H1 (cell line): ENCODE measurements at regions not wholly inside any gene's neighbourhood (a gene's known extent, or its start where the extent isn't known, plus 50 kb on each side); places are given as distances from the start of the nearest gene placed in this dataset.

Experiments
- CTCF ChIA-PET: fragments of 300-600 bp; sonication (Branson Sonifier 250); formaldehyde crosslinking; loops from one replicate; lab custom pipeline; 2021; ENCODE audit not compliant: partially characterized antibody; lab: Charles Lee
- POLR2A ChIA-PET: fragments of 300-600 bp; sonication (Branson Sonifier 250); formaldehyde crosslinking; loops from one replicate; lab custom pipeline; 2021; ENCODE audit warnings: inconsistent platforms; ENCODE audit not compliant: partially characterized antibody; lab: Charles Lee
- DNase-seq, 2 experiments: peaks; one replicate each; pipeline versions ENCODE4 v3.0.0 to v3.0.0-alpha.2; 2010 to 2022; ENCODE audit warnings: low spot score in 2 of 2, low read depth in 1 of 2, mixed read lengths in 1 of 2
- FAIRE-seq: peaks from 2 replicates; lab custom pipeline; 2011; peaks lifted over from hg19 to GRCh38; lab: Jason Lieb, UNC
- H2AFZ ChIP-seq: 2 replicates; pipeline ENCODE4 v1.8.1; 2012; ENCODE audit warnings: low read length, inconsistent platforms
- H2AK5ac ChIP-seq: 2 replicates; pipeline ENCODE4 v1.6.1; 2013; ENCODE audit warnings: low read depth, low read length
- H2BK120ac ChIP-seq: replicated peaks from 2 replicates; pipeline ENCODE3; 2013; ENCODE audit warnings: low read depth, low read length, inconsistent platforms
- H2BK12ac ChIP-seq: 2 replicates; pipeline ENCODE4 v1.6.1; 2013; ENCODE audit warnings: low read depth, low read length
- H2BK15ac ChIP-seq: 2 replicates; pipeline ENCODE4 v1.6.1; 2013; ENCODE audit warnings: low read length
- H2BK20ac ChIP-seq: 2 replicates; pipeline ENCODE4 v1.6.1; 2013; ENCODE audit warnings: low read length
- H2BK5ac ChIP-seq: 2 replicates; pipeline ENCODE4 v1.6.1; 2013; ENCODE audit warnings: low read depth, low read length
- H3K14ac ChIP-seq: 2 replicates; pipeline ENCODE4 v1.6.1; 2013; ENCODE audit warnings: inconsistent platforms; ENCODE audit not compliant: insufficient read length
- H3K18ac ChIP-seq: 2 replicates; pipeline ENCODE4 v1.6.1; 2013; ENCODE audit warnings: low read length; ENCODE audit errors: extremely low read depth
- H3K23ac ChIP-seq: 2 replicates; pipeline ENCODE4 v1.6.1; 2013; ENCODE audit warnings: inconsistent platforms; ENCODE audit not compliant: insufficient read length
- H3K23me2 ChIP-seq: 2 replicates; pipeline ENCODE4 v1.6.1; 2013; ENCODE audit warnings: low read depth, low read length
- H3K27ac ChIP-seq: 2 replicates; pipeline ENCODE4 v1.6.1; 2011; ENCODE audit warnings: low read depth, low read length, inconsistent platforms
- H3K27me3 ChIP-seq, 4 experiments: replicated peaks in 1 of 4; 1 replicate in 1 of 4; 2 replicates in 3 of 4; pipeline versions ENCODE4 v1.6.1 to v1.8.1; 2011 to 2013; ENCODE audit warnings: low read length in 3 of 4, mild to moderate bottlenecking in 3 of 4, inconsistent platforms in 2 of 4, mixed read lengths in 2 of 4, moderate library complexity in 1 of 4; ENCODE audit not compliant: control insufficient read depth in 3 of 4, insufficient read depth in 3 of 4; ENCODE audit errors: extremely low read depth in 1 of 4
- H3K36me3 ChIP-seq, 4 experiments: 2 replicates each; pipeline versions ENCODE4 v1.6.1 to v1.8.1; 2011 to 2013; ENCODE audit warnings: mild to moderate bottlenecking in 4 of 4, low read length in 3 of 4, moderate library complexity in 2 of 4, control low read depth in 1 of 4, inconsistent platforms in 1 of 4; ENCODE audit not compliant: insufficient read depth in 4 of 4, control insufficient read depth in 2 of 4
- H3K4ac ChIP-seq: replicated peaks from 2 replicates; pipeline ENCODE3; 2013; ENCODE audit warnings: low read length, low read depth, mixed read lengths, inconsistent platforms; ENCODE audit not compliant: insufficient read length
- H3K4me1 ChIP-seq, 4 experiments: replicated peaks in 1 of 4; 1 replicate in 1 of 4; 2 replicates in 3 of 4; pipeline versions ENCODE4 v1.6.1 to v1.8.1; 2011 to 2013; ENCODE audit warnings: low read length in 3 of 4, inconsistent platforms in 2 of 4, mixed read lengths in 1 of 4; ENCODE audit not compliant: insufficient read depth in 4 of 4, control insufficient read depth in 3 of 4
- H3K4me2 ChIP-seq, 2 experiments: 2 replicates each; pipeline versions ENCODE4 v1.6.1 to v1.8.1; 2011 to 2013; ENCODE audit warnings: low read depth in 2 of 2, low read length in 2 of 2, control low read depth in 1 of 2, inconsistent platforms in 1 of 2, mild to moderate bottlenecking in 1 of 2; ENCODE audit not compliant: insufficient read depth in 1 of 2
- H3K4me3 ChIP-seq, 4 experiments: fragments of 200-600, 300-600 bp in 1 of 4; sonication (generic), shearing (Covaris generic), sonication (Bioruptor Twin) in 1 of 4; 2 replicates each; pipeline versions ENCODE4 v1.5.1 to v1.8.1; 2011 to 2016; ENCODE audit warnings: low read length in 4 of 4, low read depth in 3 of 4, control low read depth in 2 of 4, inconsistent platforms in 2 of 4, mild to moderate bottlenecking in 2 of 4, mixed read lengths in 1 of 4, moderate library complexity in 1 of 4; ENCODE audit not compliant: insufficient read depth in 2 of 4; ENCODE audit errors: extremely low read depth in 1 of 4
- H3K56ac ChIP-seq: replicated peaks from 2 replicates; pipeline ENCODE3; 2013; ENCODE audit warnings: low read depth, mild to moderate bottlenecking, mixed read lengths, low read length, inconsistent platforms; ENCODE audit not compliant: insufficient read length
- H3K79me1 ChIP-seq: 2 replicates; pipeline ENCODE4 v1.6.1; 2013; ENCODE audit warnings: low read depth, low read length, control low read depth
- H3K79me2 ChIP-seq, 2 experiments: 2 replicates each; pipeline versions ENCODE4 v1.6.1 to v1.8.1; 2012 to 2013; ENCODE audit warnings: low read length in 2 of 2, mild to moderate bottlenecking in 2 of 2, inconsistent platforms in 1 of 2; ENCODE audit not compliant: insufficient read depth in 2 of 2, control insufficient read depth in 1 of 2
- H3K9ac ChIP-seq, 4 experiments: replicated peaks in 1 of 4; 1 replicate in 1 of 4; 2 replicates in 3 of 4; pipeline versions ENCODE4 v1.6.1 to v1.8.1; 2011 to 2013; ENCODE audit warnings: low read depth in 3 of 4, low read length in 3 of 4, control low read depth in 2 of 4, mild to moderate bottlenecking in 2 of 4, moderate library complexity in 2 of 4, inconsistent platforms in 1 of 4; ENCODE audit errors: extremely low read depth in 1 of 4
- H3K9me3 ChIP-seq, 2 experiments: 2 replicates each; pipeline versions ENCODE4 v1.6.1 to v1.8.1; 2012 to 2013; ENCODE audit warnings: mild to moderate bottlenecking in 2 of 2, moderate library complexity in 2 of 2, control low read depth in 1 of 2, inconsistent platforms in 1 of 2, low read depth in 1 of 2, low read length in 1 of 2, mixed read lengths in 1 of 2; ENCODE audit not compliant: insufficient read depth in 2 of 2
- H4K20me1 ChIP-seq, 2 experiments: replicated peaks in 1 of 2; 2 replicates each; pipeline versions ENCODE3 to v1.8.1; 2011 to 2013; ENCODE audit warnings: inconsistent platforms in 2 of 2, low read length in 2 of 2, mild to moderate bottlenecking in 1 of 2; ENCODE audit not compliant: insufficient read depth in 2 of 2, control insufficient read depth in 1 of 2
- H4K5ac ChIP-seq: 2 replicates; pipeline ENCODE4 v1.6.1; 2013; ENCODE audit warnings: low read length, low read depth, mixed read lengths, inconsistent platforms; ENCODE audit not compliant: insufficient read length
- H4K8ac ChIP-seq: 2 replicates; pipeline ENCODE4 v1.8.0; 2013; ENCODE audit warnings: mild to moderate bottlenecking, moderate library complexity, low read length, inconsistent platforms; ENCODE audit not compliant: insufficient read depth; ENCODE audit errors: extremely low read depth
- H4K91ac ChIP-seq: replicated peaks from 2 replicates; pipeline ENCODE3; 2013; ENCODE audit warnings: low read length, mixed read lengths, inconsistent platforms; ENCODE audit not compliant: insufficient read length
- ASH2L ChIP-seq: fragments of 200-600, 300-600 bp; sonication (generic); IDR thresholded peaks from one replicate; pipeline ENCODE4 v1.7.1; 2017; ENCODE audit warnings: low read length
- BACH1 ChIP-seq: IDR thresholded peaks from 2 replicates; pipeline ENCODE4 v1.6.1; 2012; ENCODE audit warnings: low read length, improper control_type of control experiment
- BCL11A ChIP-seq, 2 experiments: IDR thresholded peaks; one replicate each; pipeline ENCODE4 v1.6.1; 2011; ENCODE audit warnings: low read depth in 2 of 2, low read length in 2 of 2, mild to moderate bottlenecking in 2 of 2
- CBX5 ChIP-seq: fragments of 300-800, 300-1000 bp; sonication (generic); IDR thresholded peaks from 2 replicates; pipeline ENCODE4 v1.7.1; 2016; ENCODE audit warnings: antibody characterized with exemption, low read length, low read depth
- CBX8 ChIP-seq: fragments of 300-800, 300-1000 bp; sonication (generic); IDR thresholded peaks from 2 replicates; pipeline ENCODE4 v1.7.1; 2016; ENCODE audit warnings: low read depth, low read length, borderline replicate concordance
- CHD1 ChIP-seq: IDR thresholded peaks from 2 replicates; pipeline ENCODE4 v1.6.1; 2012; ENCODE audit warnings: low read depth, low read length, improper control_type of control experiment
- EZH2 ChIP-seq: fragments of 200-600 bp; sonication (generic); IDR thresholded peaks from 2 replicates; pipeline ENCODE4 v1.7.1; 2012; ENCODE audit warnings: low read depth, mild to moderate bottlenecking, moderate library complexity, low read length, inconsistent platforms; ENCODE audit not compliant: severe bottlenecking
- GABPA ChIP-seq: IDR thresholded peaks from 2 replicates; pipeline ENCODE4 v1.6.1; 2011; ENCODE audit warnings: mild to moderate bottlenecking, low read length, moderate library complexity, borderline replicate concordance; ENCODE audit not compliant: insufficient read depth
- GTF2F1 ChIP-seq: IDR thresholded peaks from 2 replicates; pipeline ENCODE4 v1.6.1; 2012; ENCODE audit warnings: low read depth, low read length, improper control_type of control experiment, borderline replicate concordance
- KDM4A ChIP-seq: IDR thresholded peaks from one replicate; pipeline ENCODE4 v1.7.1; 2012; ENCODE audit warnings: low read depth, mild to moderate bottlenecking, moderate library complexity, low read length, inconsistent platforms; ENCODE audit not compliant: severe bottlenecking
- MAFK ChIP-seq: IDR thresholded peaks from 2 replicates; pipeline ENCODE4 v1.6.1; 2012; ENCODE audit warnings: low read depth, mild to moderate bottlenecking, improper control_type of control experiment, low read length
- SAP30 ChIP-seq: fragments of 300-600 bp; sonication (generic); IDR thresholded peaks from 2 replicates; pipeline ENCODE4 v1.7.1; 2012; ENCODE audit warnings: low read length, moderate library complexity, mild to moderate bottlenecking, inconsistent platforms; ENCODE audit not compliant: insufficient read depth, insufficient replicate concordance
- TAF1 ChIP-seq: IDR thresholded peaks from 2 replicates; pipeline ENCODE4 v1.6.1; 2011; ENCODE audit warnings: mild to moderate bottlenecking, low read depth, low read length
- YY1 ChIP-seq: IDR thresholded peaks from 2 replicates; pipeline ENCODE4 v1.6.1; 2011; ENCODE audit warnings: low read depth, mild to moderate bottlenecking, low read length
- WGBS, 2 experiments: shearing (Covaris generic) in 1 of 2; methylation state at CpG; one replicate each; pipeline versions ENCODE4 v1.1.6 to v1.1.7; 2013 to 2015; ENCODE audit warnings: low lambda C conversion rate in 2 of 2, mixed read lengths in 2 of 2, inconsistent platforms in 1 of 2, low coverage in 1 of 2, missing lambda C conversion rate in 1 of 2; ENCODE audit not compliant: insufficient replicate concordance in 2 of 2, insufficient coverage in 1 of 2, insufficient read length in 1 of 2; ENCODE audit errors: extremely low coverage in 1 of 2, missing lambda C conversion rate in 1 of 2; 5-methylcytosine and 5-hydroxymethylcytosine counted together

GRCh38 chr1:50285994-50286393 is 137.2 kb downstream of the DMRTA2 start:
- H2AK5ac ChIP-seq, result no peak overlapping the region
- no peaks in the 10 kb centered on the region for H3K79me2 ChIP-seq
- H2BK20ac ChIP-seq, result no peak overlapping the region
- CTCF ChIA-PET, result interaction anchor here (6.4 kb wide), 1 partner anchor 13 kb away, joined by 31 read pairs; no protein-coding TSS in a partner anchor
- POLR2A ChIA-PET, result no interaction called here
- no peaks in the 10 kb centered on the region for H4K20me1 ChIP-seq
- no peak overlapping the region for H4K5ac ChIP-seq
- no peak overlapping the region for H3K9ac ChIP-seq
- no peak overlapping the region for H3K56ac ChIP-seq
- no peaks in the 10 kb centered on the region for H3K36me3 ChIP-seq
- FAIRE-seq (no peak), DNase-seq (no peak)
- no peak overlapping the region for H3K4me2 ChIP-seq
- H4K91ac ChIP-seq, result no peak overlapping the region
- no peak overlapping the region for H3K4ac ChIP-seq
- H2BK15ac ChIP-seq, result no peak overlapping the region
- H3K27ac ChIP-seq, result no peak overlapping the region
- no peak overlapping the region for H2BK120ac ChIP-seq
- no peaks in the 10 kb centered on the region for H3K23me2 ChIP-seq
- no peak overlapping the region for H2AFZ ChIP-seq
- H3K14ac ChIP-seq, result no peak overlapping the region
- H3K4me1 ChIP-seq, result no peaks in the 10 kb centered on the region
- H4K8ac ChIP-seq, result no peak overlapping the region
- no peak overlapping the region for H2BK12ac ChIP-seq
- no peak overlapping the region for H3K18ac ChIP-seq
- H3K79me1 ChIP-seq, result no peaks in the 10 kb centered on the region
- 89% methylated on average over 4 of the region's 4 CpGs; no CpG with 5 or more reads in 1 of the 2 experiments for WGBS, 2 experiments
- H3K4me3 ChIP-seq, result no peak overlapping the region
- peaks cover 0 to 16% of the 10 kb centered on the region in 2 experiments; a peak in 3 of 4 replicates for H3K9me3 ChIP-seq
- no peak overlapping the region for H3K23ac ChIP-seq
- no peaks in the 10 kb centered on the region; a peak in 1 of 7 replicates for H3K27me3 ChIP-seq
- H2BK5ac ChIP-seq, result no peak overlapping the region
- TF ChIP-seq EZH2, result no peak
- TF ChIP-seq ASH2L, result no peak
- TF ChIP-seq BACH1, result no peak
- TF ChIP-seq CBX5, result no peak
- TF ChIP-seq CHD1, result no peak
- no peak for TF ChIP-seq SAP30
- TF ChIP-seq MAFK, result no peak
- TF ChIP-seq BCL11A (IDR thresholded peaks at IDR 0.05; ENCODE audit: low read depth in 2 of 2, low read length in 2 of 2), result no peak
- no peak for TF ChIP-seq KDM4A
- TF ChIP-seq TAF1, result no peak
- TF ChIP-seq YY1, result no peak
- no peak for TF ChIP-seq GABPA
- no peak for TF ChIP-seq CBX8
- TF ChIP-seq GTF2F1, result no peak
